ENCODE measurements at regions not wholly inside any gene's neighbourhood (a gene's known extent, or its start where the extent isn't known, plus 50 kb on each side); places are given as distances from the start of the nearest gene placed in this dataset.
A peak's percentile ranks its signal among the peaks of the same experiment; 100 is the strongest.
"Not testable (repeated sequence)": the region's sequence is repeated elsewhere in the genome, so short reads cannot be mapped to it uniquely, and the experiment has no call there.

- intact Hi-C loops (cut with DNase I), result no loop called here
- Histone ChIP-seq H3K4me3 (no peak overlapping the region), H3K27me3 (no peaks in the 10 kb centered on the region), H3K9me3 (no peaks in the 10 kb centered on the region), H3K36me3 (peaks cover 0 to 2% (median 0%) of the 10 kb centered on the region in 4 donors), H3K4me1 (peaks cover 0 to 20% (median 7%) of the 10 kb centered on the region in 4 donors), H3K27ac (no peak overlapping the region)
- TF ChIP-seq CTCF (IDR thresholded peaks at IDR 0.05), result no peak
- TF ChIP-seq POLR2A (IDR thresholded peaks at IDR 0.05), result no peak
- TF ChIP-seq EP300 (IDR thresholded peaks at IDR 0.05), result no peak
- no peak for DNase-seq
- WGBS, 2 donors, result 96 to 97% methylated on average over 4 of the region's 4 CpGs
Measured at GRCh38 chr17:30605523-30605922, 128.3 kb downstream of the GOSR1 start.

- H3K4me3 ChIP-seq, result no peak overlapping the region
- no peak for TF ChIP-seq EP300 (IDR thresholded peaks at IDR 0.05)
- no peak for TF ChIP-seq POLR2AphosphoS5 (IDR thresholded peaks at IDR 0.05)
- no peak for TF ChIP-seq CTCF (IDR thresholded peaks at IDR 0.05)
- TF ChIP-seq POLR2A (IDR thresholded peaks at IDR 0.05), result no peak
- intact Hi-C loops (cut with DNase I), result no loop called here
- H3K36me3 ChIP-seq, result no peaks in the 10 kb centered on the region
- no peak for DNase-seq
- H3K27ac ChIP-seq, result no peak overlapping the region
- no peaks in the 10 kb centered on the region for H3K9me3 ChIP-seq
- H3K4me1 ChIP-seq, result peaks cover 0 to 21% (median 7%) of the 10 kb centered on the region in 4 donors
- WGBS, 2 donors, result 91 to 92% methylated on average over 1 of the region's 1 CpG
- H3K27me3 ChIP-seq, result no peaks in the 10 kb centered on the region
Measured at GRCh38 chr17:30605027-30605426, 127.8 kb downstream of the GOSR1 start.

GRCh38 chr17:30602396-30602795 lies 125.2 kb downstream of the GOSR1 start:
- H3K27ac ChIP-seq, H3K9me3 ChIP-seq, H3K27me3 ChIP-seq, H3K36me3 ChIP-seq, DNase-seq: not testable (repeated sequence)
- Histone ChIP-seq H3K4me1 (peaks cover 0 to 27% (median 10%) of the 10 kb centered on the region in 4 donors), H3K4me3 (peak overlapping the region in 1 of 4 donors; percentile 89)
- 26 to 60% methylated on average over 2 of the region's 2 CpGs for WGBS, 2 donors
- intact Hi-C loops (cut with DNase I), result loop anchor here (5.0 kb wide), 2 partner anchors 95 to 115 kb away; no protein-coding TSS in a partner anchor

GRCh38 chr17:30601984-30602383 lies 124.8 kb downstream of the GOSR1 start:
- H3K9me3 ChIP-seq, H3K27ac ChIP-seq, H3K36me3 ChIP-seq, H3K27me3 ChIP-seq, DNase-seq: not testable (repeated sequence)
- Histone ChIP-seq H3K4me1 (peaks cover 0 to 27% (median 10%) of the 10 kb centered on the region in 4 donors), H3K4me3 (peak overlapping the region in 2 of 4 donors; percentile 83 to 89)
- WGBS, 2 donors, result 9 to 55% methylated on average over 7 of the region's 7 CpGs
- intact Hi-C loops (cut with DNase I), result loop anchor here (5.0 kb wide), 2 partner anchors 95 to 115 kb away; no protein-coding TSS in a partner anchor

GRCh38 chr17:30600830-30601494 lies 123.8 kb downstream of the GOSR1 start:
- TF ChIP-seq EP300 (IDR thresholded peaks at IDR 0.05), result no peak
- no peak for TF ChIP-seq POLR2AphosphoS5 (IDR thresholded peaks at IDR 0.05)
- TF ChIP-seq CTCF (IDR thresholded peaks at IDR 0.05), result no peak
- TF ChIP-seq POLR2A (IDR thresholded peaks at IDR 0.05), result no peak
- Histone ChIP-seq H3K9me3 (no peaks in the 10 kb centered on the region), H3K27me3 (no peaks in the 10 kb centered on the region), H3K4me1 (peaks cover 0 to 27% (median 10%) of the 10 kb centered on the region in 4 donors), H3K27ac (peak overlapping the region; percentile 94 to 99 (median 98)), H3K4me3 (peak overlapping the region; percentile 71 to 99 (median 86)), H3K36me3 (no peaks in the 10 kb centered on the region)
- no peak for DNase-seq
- 1% methylated on average over 49 of the region's 49 CpGs for WGBS, 2 donors
- intact Hi-C loops (cut with DNase I), result loop anchor here (1.0 to 5.0 kb wide), 3 partner anchors 96 to 124 kb away; partner anchors contain the start of gene GOSR1
